Astrocyte (in vitro differentiated cells and primary cell): ENCODE measurements at regions not wholly inside any gene's neighbourhood (a gene's known extent, or its start where the extent isn't known, plus 50 kb on each side); places are given as distances from the start of the nearest gene placed in this dataset.

Experiments used
- EZH2 ChIP-seq: IDR thresholded peaks from 2 replicates; pipeline ENCODE4 v1.6.1; 2012; ENCODE audit warnings: mild to moderate bottlenecking, low read length, inconsistent platforms; ENCODE audit not compliant: insufficient read depth
- TF ChIP-seq, protein P1 (sequence below): IDR thresholded peaks from 2 replicates; pipeline ENCODE4 v1.5.1; 2011; ENCODE audit warnings: low read depth, mild to moderate bottlenecking, inconsistent platforms, low read length, moderate library complexity; ENCODE audit not compliant: insufficient read depth

DNA sequence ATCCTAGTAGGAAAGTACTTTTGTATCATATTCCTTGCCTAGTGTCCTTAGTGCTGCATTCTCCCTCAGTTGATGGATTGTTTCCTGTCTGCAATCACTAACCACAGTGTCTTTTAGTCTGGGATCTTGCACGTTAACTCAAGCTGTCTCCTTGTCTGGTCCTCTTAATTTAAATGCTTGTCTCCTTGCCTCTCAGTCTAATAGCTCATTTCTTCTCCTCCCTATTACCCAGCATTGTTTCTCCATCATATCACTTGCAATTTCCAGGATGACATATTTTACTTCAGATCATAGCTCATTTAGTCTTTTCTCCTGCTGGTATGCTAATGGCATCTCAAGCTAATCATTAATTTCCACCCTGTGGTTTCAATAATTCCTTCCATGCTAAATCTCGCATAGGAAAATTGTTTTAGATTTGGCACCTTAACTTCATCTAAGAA, 2052.0 kb upstream of the C9orf72 start:
- TF ChIP-seq, protein P1, sequence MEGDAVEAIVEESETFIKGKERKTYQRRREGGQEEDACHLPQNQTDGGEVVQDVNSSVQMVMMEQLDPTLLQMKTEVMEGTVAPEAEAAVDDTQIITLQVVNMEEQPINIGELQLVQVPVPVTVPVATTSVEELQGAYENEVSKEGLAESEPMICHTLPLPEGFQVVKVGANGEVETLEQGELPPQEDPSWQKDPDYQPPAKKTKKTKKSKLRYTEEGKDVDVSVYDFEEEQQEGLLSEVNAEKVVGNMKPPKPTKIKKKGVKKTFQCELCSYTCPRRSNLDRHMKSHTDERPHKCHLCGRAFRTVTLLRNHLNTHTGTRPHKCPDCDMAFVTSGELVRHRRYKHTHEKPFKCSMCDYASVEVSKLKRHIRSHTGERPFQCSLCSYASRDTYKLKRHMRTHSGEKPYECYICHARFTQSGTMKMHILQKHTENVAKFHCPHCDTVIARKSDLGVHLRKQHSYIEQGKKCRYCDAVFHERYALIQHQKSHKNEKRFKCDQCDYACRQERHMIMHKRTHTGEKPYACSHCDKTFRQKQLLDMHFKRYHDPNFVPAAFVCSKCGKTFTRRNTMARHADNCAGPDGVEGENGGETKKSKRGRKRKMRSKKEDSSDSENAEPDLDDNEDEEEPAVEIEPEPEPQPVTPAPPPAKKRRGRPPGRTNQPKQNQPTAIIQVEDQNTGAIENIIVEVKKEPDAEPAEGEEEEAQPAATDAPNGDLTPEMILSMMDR = no peak
- no peak for TF ChIP-seq EZH2
